Vagina (tissue), 2 donors: ENCODE measurements at regions not wholly inside any gene's neighbourhood (a gene's known extent, or its start where the extent isn't known, plus 50 kb on each side); places are given as distances from the start of the nearest gene placed in this dataset.

Experiments used
- CTCF ChIP-seq, 3 experiments: fragments of 450-650 bp in 2 of 3; fragments of 200-600 bp in 1 of 3; sonication (generic) in 1 of 3; IDR thresholded peaks; one replicate each; pipeline ENCODE4 v1.5.1; 2017 to 2019; ENCODE audit warnings: antibody characterized with exemption in 3 of 3, mild to moderate bottlenecking in 2 of 3, moderate library complexity in 2 of 3
- POLR2A ChIP-seq, 2 donors: fragments of 450-650 bp; IDR thresholded peaks; one replicate each; pipeline ENCODE4 v1.6.1; 2017; ENCODE audit warnings: antibody characterized with exemption in 2 of 2, mild to moderate bottlenecking in 2 of 2, moderate library complexity in 2 of 2
- POLR2AphosphoS5 ChIP-seq, 2 donors: sonication (generic); formaldehyde crosslinking; IDR thresholded peaks; one replicate each; pipeline ENCODE4 v1.9.0; 2017; ENCODE audit warnings: antibody characterized with exemption in 2 of 2, mild to moderate bottlenecking in 2 of 2, low read depth in 1 of 2; ENCODE audit not compliant: insufficient read depth in 1 of 2

GRCh38 chr1:221849897-221850296 lies 108.0 kb upstream of the DUSP10 start:
- no peak for TF ChIP-seq POLR2A (IDR thresholded peaks at IDR 0.05)
- TF ChIP-seq POLR2AphosphoS5 (IDR thresholded peaks at IDR 0.05; ENCODE audit: insufficient read depth in 1 of 2, low read depth in 1 of 2) = no peak
- TF ChIP-seq CTCF (IDR thresholded peaks at IDR 0.05) = no peak
